GM19463 (cell line): ENCODE measurements at regions not wholly inside any gene's neighbourhood (a gene's known extent, or its start where the extent isn't known, plus 50 kb on each side); places are given as distances from the start of the nearest gene placed in this dataset.

Experiments used
- ATAC-seq: cut with Tn5 transposase; IDR thresholded peaks from one replicate; pipeline ENCODE4 v1.9.1; 2021; ENCODE audit warnings: mild to moderate bottlenecking, moderate library complexity; ENCODE audit not compliant: unreplicated experiment

- ATAC-seq: no peak
These were observed 189.6 kb downstream of the HAUS1 start for GRCh38 chr18:46293742-46294181.

GRCh38 chr18:46294318-46294717 is 190.1 kb downstream of the HAUS1 start:
- ATAC-seq: no peak

GRCh38 chr18:46294751-46295150 is 190.6 kb downstream of the HAUS1 start:
- ATAC-seq: no peak

GRCh38 chr18:46295416-46295815 is 191.2 kb downstream of the HAUS1 start:
- ATAC-seq: no peak

GRCh38 chr18:46296656-46297055 is 192.5 kb downstream of the HAUS1 start:
- no peak for ATAC-seq

GRCh38 chr18:46297124-46297523 is 192.9 kb downstream of the HAUS1 start:
- no peak for ATAC-seq

GRCh38 chr18:46297621-46298020 is 193.4 kb downstream of the HAUS1 start:
- ATAC-seq: no peak

- no peak for ATAC-seq
These were observed 194.3 kb downstream of the HAUS1 start for GRCh38 chr18:46298511-46298910.

- no peak for ATAC-seq
These were observed 195.4 kb downstream of the HAUS1 start for GRCh38 chr18:46299465-46300008.

GRCh38 chr18:46301081-46301480 is 196.9 kb downstream of the HAUS1 start:
- ATAC-seq: no peak

GRCh38 chr18:46301571-46301970 is 197.4 kb downstream of the HAUS1 start:
- no peak for ATAC-seq

GRCh38 chr18:46302528-46303485 is 198.6 kb downstream of the HAUS1 start:
- no peak for ATAC-seq

GRCh38 chr18:46310258-46310657 is 206.1 kb downstream of the HAUS1 start:
- no peak for ATAC-seq

GRCh38 chr18:46310675-46311345 is 206.6 kb downstream of the HAUS1 start:
- ATAC-seq: no peak

GRCh38 chr18:46311491-46311890 is 207.3 kb downstream of the HAUS1 start:
- no peak for ATAC-seq

GRCh38 chr18:46312221-46312620 is 208.0 kb downstream of the HAUS1 start:
- ATAC-seq: no peak

- ATAC-seq: no peak
These were observed 209.3 kb downstream of the HAUS1 start for GRCh38 chr18:46313521-46313920.

GRCh38 chr18:46314011-46314410 is 209.8 kb downstream of the HAUS1 start:
- no peak for ATAC-seq

- ATAC-seq: no peak
These were observed 211.0 kb downstream of the HAUS1 start for GRCh38 chr18:46315161-46315560.

- no peak for ATAC-seq
These were observed 214.2 kb downstream of the HAUS1 start for GRCh38 chr18:46318356-46318755.

- no peak for ATAC-seq
These were observed 215.6 kb downstream of the HAUS1 start for GRCh38 chr18:46319783-46320182.

- ATAC-seq: no peak
These were observed 216.1 kb downstream of the HAUS1 start for GRCh38 chr18:46320297-46320696.
